Astrocyte of the spinal cord (primary cell): ENCODE measurements at regions not wholly inside any gene's neighbourhood (a gene's known extent, or its start where the extent isn't known, plus 50 kb on each side); places are given as distances from the start of the nearest gene placed in this dataset.

ENCODE experiments used
- DNase-seq: peaks from one replicate; pipeline ENCODE4 v3.0.0; 2011; ENCODE audit warnings: low read depth, low spot score
- H3K4me3 ChIP-seq: 2 replicates; pipeline ENCODE4 v1.5.1; 2011; ENCODE audit warnings: low read depth, mild to moderate bottlenecking, low read length, moderate library complexity
- CTCF ChIP-seq: IDR thresholded peaks from 2 replicates; pipeline ENCODE4 v1.5.1; 2012; ENCODE audit warnings: low read depth, mild to moderate bottlenecking, low read length, inconsistent platforms
- in situ Hi-C: cut with HindIII; loops from 2 replicates; pipeline ENCODE4 v1.10.0; 2017; ENCODE audit warnings: low sequenced_read_pairs

DNA sequence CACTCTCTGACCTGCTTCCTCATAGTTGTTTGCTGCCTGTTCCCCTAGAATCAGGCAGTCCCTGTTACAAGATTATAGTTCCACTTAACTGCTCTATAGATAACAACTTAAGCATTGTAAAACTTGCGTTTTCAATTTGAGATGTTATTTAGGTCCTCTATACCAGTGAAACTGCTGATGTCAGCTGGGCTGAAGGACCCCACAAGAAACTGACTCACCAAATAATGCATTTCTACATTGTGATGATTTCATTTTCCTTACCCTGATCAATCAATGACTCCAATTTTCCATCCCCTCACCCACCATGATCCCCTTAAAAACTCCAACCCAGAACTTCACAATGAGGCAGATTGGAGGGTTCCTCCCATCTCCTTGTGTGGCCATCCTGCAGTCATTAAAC is 280.7 kb downstream of the SLITRK1 start:
- no peak overlapping the region for H3K4me3 ChIP-seq
- no peak for DNase-seq
- in situ Hi-C loops = no loop called here
- no peak for TF ChIP-seq CTCF

GRCh38 chr13:83592095-83592494 is 290.2 kb downstream of the SLITRK1 start:
- no peak for TF ChIP-seq CTCF
- DNase-seq = no peak
- H3K4me3 ChIP-seq = no peak overlapping the region
- in situ Hi-C loops = no loop called here

DNA sequence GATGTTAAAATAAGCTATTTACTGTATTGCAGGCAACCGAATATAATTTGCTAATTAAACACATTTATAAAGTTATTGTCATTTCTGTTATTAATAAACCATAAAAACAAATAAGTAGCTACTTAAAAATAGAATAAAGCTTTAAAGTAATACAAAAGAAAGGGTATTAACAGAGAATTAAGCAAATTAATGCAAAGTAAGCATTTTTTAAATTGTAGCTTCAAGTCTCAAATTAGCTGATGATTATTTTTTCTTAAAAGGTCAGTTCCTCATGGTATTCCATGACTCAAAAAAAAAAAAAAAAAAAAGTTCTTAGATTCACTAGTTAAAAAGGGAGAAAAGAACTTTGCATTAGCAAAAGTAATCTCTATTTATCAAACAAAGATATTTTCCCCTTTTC is 292.5 kb downstream of the SLITRK1 start:
- in situ Hi-C loops = no loop called here
- H3K4me3 ChIP-seq = no peak overlapping the region
- TF ChIP-seq CTCF = no peak
- no peak for DNase-seq

DNA sequence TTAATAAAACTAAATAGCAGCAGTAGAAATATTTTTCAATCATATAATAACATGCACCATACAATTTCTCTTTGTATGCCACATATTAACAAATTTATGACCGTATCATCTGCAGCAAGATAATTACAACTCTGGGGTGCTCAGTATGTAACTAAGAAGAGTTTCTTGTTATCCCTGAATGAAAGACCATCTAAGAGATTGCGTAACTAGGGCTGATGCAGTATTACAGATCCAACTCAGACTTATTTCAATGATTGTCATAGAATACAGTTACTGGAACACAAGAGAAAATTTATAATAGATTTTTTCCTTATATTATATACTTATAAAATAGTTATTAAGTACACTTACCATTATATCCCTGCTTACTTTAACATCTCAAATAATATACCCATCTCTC is 305.1 kb downstream of the SLITRK1 start:
- no peak for DNase-seq
- no peak overlapping the region for H3K4me3 ChIP-seq
- no peak for TF ChIP-seq CTCF
- in situ Hi-C loops = no loop called here

- no peak for TF ChIP-seq CTCF
- in situ Hi-C loops = no loop called here
- no peak overlapping the region for H3K4me3 ChIP-seq
- no peak for DNase-seq
These were observed 314.3 kb downstream of the SLITRK1 start for GRCh38 chr13:83568019-83568418.

GRCh38 chr13:83563499-83563898 is 318.8 kb downstream of the SLITRK1 start:
- no peak for TF ChIP-seq CTCF
- DNase-seq = no peak
- in situ Hi-C loops = no loop called here
- no peak overlapping the region for H3K4me3 ChIP-seq

GRCh38 chr13:83557845-83558244 is 324.4 kb downstream of the SLITRK1 start:
- H3K4me3 ChIP-seq = no peak overlapping the region
- in situ Hi-C loops = no loop called here
- DNase-seq = no peak
- no peak for TF ChIP-seq CTCF
